ENCODE measurements at regions not wholly inside any gene's neighbourhood (a gene's known extent, or its start where the extent isn't known, plus 50 kb on each side); places are given as distances from the start of the nearest gene placed in this dataset.

- TF ChIP-seq PBX3 (IDR thresholded peaks at IDR 0.05), result no peak
- TF ChIP-seq USF1 (IDR thresholded peaks at IDR 0.05; ENCODE audit: borderline replicate concordance, low read depth), result no peak
- no peak for TF ChIP-seq SMC3 (IDR thresholded peaks at IDR 0.05; ENCODE audit: low read depth, low read length)
- no peak for TF ChIP-seq EP300 (IDR thresholded peaks at IDR 0.05; ENCODE audit: borderline replicate concordance in 1 of 2, low read depth in 1 of 2, low read length in 1 of 2)
- no peak for TF ChIP-seq JUND (IDR thresholded peaks at IDR 0.05)
- no peak for TF ChIP-seq FOSL2 (IDR thresholded peaks at IDR 0.05; ENCODE audit: borderline replicate concordance, low read depth)
- no peak for TF ChIP-seq TAF1 (IDR thresholded peaks at IDR 0.05; ENCODE audit: borderline replicate concordance, low read depth, low read length)
Observed at GRCh38 chr12:58519839-58520238, 400.5 kb downstream of the LRIG3 start (continued).

GRCh38 chr12:58521152-58521551 lies 399.2 kb downstream of the LRIG3 start:
- no peaks in the 10 kb centered on the region for H3K27me3 ChIP-seq (ENCODE audit: insufficient read depth)

More at GRCh38 chr12:58521152-58521551, 399.2 kb downstream of the LRIG3 start:
- Histone ChIP-seq H3K4me2 (no peak overlapping the region), H3K9me3 (no peaks in the 10 kb centered on the region; the same call in 1 of the 2 replicates), H3K9me2 (no peaks in the 10 kb centered on the region), H3K9ac (no peak overlapping the region), H4K20me1 (ENCODE audit: insufficient read depth) (no peaks in the 10 kb centered on the region), H3K79me2 (ENCODE audit: insufficient read depth) (no peaks in the 10 kb centered on the region), H3K4me1 (ENCODE audit: control insufficient read depth in 1 of 2, insufficient read depth in 2 of 2, low read depth in 1 of 2, low read length in 1 of 2) (no peaks in the 10 kb centered on the region), H3K36me3 (replicated peaks in 1 of 2; ENCODE audit: control insufficient read depth in 1 of 2, insufficient read depth in 2 of 2, low read length in 1 of 2) (peaks cover 0 to 7% of the 10 kb centered on the region in 2 experiments), H2AFZ (ENCODE audit: low read depth) (no peak overlapping the region), H3F3A (replicated peaks; ENCODE audit: insufficient read depth) (no peaks in the 10 kb centered on the region), H3K4me3 (ENCODE audit: low read depth in 2 of 2, low read length in 1 of 2) (no peak overlapping the region), H3K27ac (ENCODE audit: low read depth in 2 of 2, low read length in 1 of 2) (no peak overlapping the region)
- ChIA-PET CTCF (no interaction called here), POLR2A (no interaction called here)
- no peak for DNase-seq
- 51% methylated on average over 2 of the region's 2 CpGs for WGBS (ENCODE audit: low lambda C conversion rate)
- TF ChIP-seq RCOR1 (IDR thresholded peaks at IDR 0.05; ENCODE audit: low read length) (no peak), ZBTB33 (IDR thresholded peaks at IDR 0.05; ENCODE audit: borderline replicate concordance, low read depth) (no peak), MAX (IDR thresholded peaks at IDR 0.05; ENCODE audit: low read depth) (no peak), SIN3A (IDR thresholded peaks at IDR 0.05; ENCODE audit: borderline replicate concordance, low read depth, low read length) (no peak), MXI1 (IDR thresholded peaks at IDR 0.05; ENCODE audit: low read depth, low read length) (no peak), RFX5 (IDR thresholded peaks at IDR 0.05; ENCODE audit: low read length) (no peak), REST (IDR thresholded peaks at IDR 0.05; ENCODE audit: low read depth, low read length) (no peak), GATA2 (CRISPR knock-in tag; IDR thresholded peaks at IDR 0.05) (no peak), NFIC (IDR thresholded peaks at IDR 0.05; ENCODE audit: borderline replicate concordance) (no peak), FOSL2 (IDR thresholded peaks at IDR 0.05; ENCODE audit: borderline replicate concordance, low read depth) (no peak), FOXM1 (IDR thresholded peaks at IDR 0.05; ENCODE audit: low read depth) (no peak), EP300 (IDR thresholded peaks at IDR 0.05; ENCODE audit: borderline replicate concordance in 1 of 2, low read depth in 1 of 2, low read length in 1 of 2) (no peak), ELF1 (IDR thresholded peaks at IDR 0.05) (no peak)
